Loucy (cell line): ENCODE measurements at regions not wholly inside any gene's neighbourhood (a gene's known extent, or its start where the extent isn't known, plus 50 kb on each side); places are given as distances from the start of the nearest gene placed in this dataset.

Source experiments
- H2AFZ ChIP-seq: fragments of 200-600 bp; sonication (generic); 2 replicates; pipeline ENCODE4 v1.6.0; 2016; ENCODE audit warnings: antibody characterized with exemption, mild to moderate bottlenecking, low read length, moderate library complexity
- H3F3A ChIP-seq: fragments of 200-600 bp; 2 replicates; pipeline ENCODE4 v1.6.0; 2016; ENCODE audit warnings: antibody characterized with exemption, low read depth, mild to moderate bottlenecking
- H3K27me3 ChIP-seq: fragments of 200-600 bp; sonication (generic); 2 replicates; pipeline ENCODE4 v1.6.1; 2014; ENCODE audit warnings: low read length, mild to moderate bottlenecking; ENCODE audit not compliant: insufficient read depth, poor library complexity, severe bottlenecking
- H3K36me3 ChIP-seq: fragments of 200-600 bp; sonication (generic); 2 replicates; pipeline ENCODE4 v1.6.1; 2016; ENCODE audit warnings: low read length; ENCODE audit not compliant: insufficient read depth
- H3K4me1 ChIP-seq: fragments of 200-600 bp; sonication (generic); 2 replicates; pipeline ENCODE4 v1.5.1; 2014; ENCODE audit warnings: low read length, mild to moderate bottlenecking; ENCODE audit not compliant: insufficient read depth, poor library complexity, severe bottlenecking
- H3K4me2 ChIP-seq: fragments of 200-600 bp; sonication (generic); 2 replicates; pipeline ENCODE4 v1.6.0; 2014; ENCODE audit warnings: antibody characterized with exemption, low read length, low read depth, mild to moderate bottlenecking; ENCODE audit not compliant: poor library complexity, severe bottlenecking
- H3K4me3 ChIP-seq: fragments of 200-600 bp; sonication (generic); 2 replicates; pipeline ENCODE4 v1.5.1; 2014; ENCODE audit warnings: low read length, mild to moderate bottlenecking, mixed read lengths; ENCODE audit not compliant: poor library complexity, severe bottlenecking
- H3K79me2 ChIP-seq: fragments of 200-600 bp; sonication (generic); 2 replicates; pipeline ENCODE4 v1.6.1; 2014; ENCODE audit warnings: low read length; ENCODE audit not compliant: insufficient read depth
- H3K9ac ChIP-seq: fragments of 200-600 bp; sonication (generic); 2 replicates; pipeline ENCODE4 v1.6.0; 2014; ENCODE audit warnings: mild to moderate bottlenecking, low read depth, low read length, moderate library complexity; ENCODE audit not compliant: poor library complexity, severe bottlenecking
- H3K9me2 ChIP-seq: fragments of 200-600 bp; sonication (generic); replicated peaks from 2 replicates; pipeline ENCODE4 v1.6.1; 2016; ENCODE audit warnings: low read depth, low read length, mixed read lengths
- H3K9me3 ChIP-seq: fragments of 200-600 bp; sonication (generic); 2 replicates; pipeline ENCODE4 v1.6.1; 2014; ENCODE audit warnings: mild to moderate bottlenecking, antibody characterized with exemption, low read length, low read depth; ENCODE audit not compliant: insufficient read depth
- H4K20me1 ChIP-seq: fragments of 200-600 bp; sonication (generic); 2 replicates; pipeline ENCODE4 v1.6.0; 2014; ENCODE audit warnings: antibody characterized with exemption, low read length, mild to moderate bottlenecking; ENCODE audit not compliant: insufficient read depth, poor library complexity, severe bottlenecking
- EZH2phosphoT487 ChIP-seq: fragments of 200-600 bp; IDR thresholded peaks from 2 replicates; pipeline ENCODE4 v1.6.1; 2018; ENCODE audit warnings: antibody characterized with exemption, mild to moderate bottlenecking, moderate library complexity, borderline replicate concordance
- TF ChIP-seq, protein P1 (sequence below): fragments of 200-600 bp; sonication (generic); conservative IDR thresholded peaks from 2 replicates; pipeline ENCODE4 v1.5.1; 2014; ENCODE audit warnings: mild to moderate bottlenecking, antibody characterized with exemption, low read length

DNA sequence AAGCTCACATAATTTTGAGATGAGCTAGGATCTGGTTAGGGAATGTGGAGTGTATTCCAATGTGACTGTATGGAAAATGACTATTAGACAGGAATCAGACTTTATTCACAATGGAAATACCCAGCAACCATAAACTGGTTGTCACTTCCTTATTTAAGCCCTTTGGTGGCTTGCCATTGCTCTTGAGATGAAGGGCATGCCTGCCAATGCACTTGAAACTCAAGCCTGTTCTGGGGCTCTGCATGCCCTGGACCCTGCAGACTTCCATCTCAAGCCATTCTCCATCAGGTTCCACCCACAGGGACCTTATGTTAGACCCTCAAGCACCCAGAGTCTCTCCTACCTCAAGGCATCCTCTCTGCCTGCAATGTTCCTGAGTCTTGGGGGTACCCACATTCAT is 145.5 kb downstream of the MPP7 start:
- Histone ChIP-seq H3K4me2 (no peak overlapping the region), H4K20me1 (no peaks in the 10 kb centered on the region), H3K9ac (no peak overlapping the region), H3K36me3 (no peaks in the 10 kb centered on the region), H3K9me2 (no peaks in the 10 kb centered on the region), H2AFZ (no peak overlapping the region), H3F3A (no peaks in the 10 kb centered on the region), H3K4me1 (no peaks in the 10 kb centered on the region), H3K79me2 (no peaks in the 10 kb centered on the region), H3K9me3 (no peaks in the 10 kb centered on the region), H3K27me3 (no peaks in the 10 kb centered on the region), H3K4me3 (no peak overlapping the region)
- TF ChIP-seq EZH2phosphoT487, result no peak
- TF ChIP-seq, protein P1, sequence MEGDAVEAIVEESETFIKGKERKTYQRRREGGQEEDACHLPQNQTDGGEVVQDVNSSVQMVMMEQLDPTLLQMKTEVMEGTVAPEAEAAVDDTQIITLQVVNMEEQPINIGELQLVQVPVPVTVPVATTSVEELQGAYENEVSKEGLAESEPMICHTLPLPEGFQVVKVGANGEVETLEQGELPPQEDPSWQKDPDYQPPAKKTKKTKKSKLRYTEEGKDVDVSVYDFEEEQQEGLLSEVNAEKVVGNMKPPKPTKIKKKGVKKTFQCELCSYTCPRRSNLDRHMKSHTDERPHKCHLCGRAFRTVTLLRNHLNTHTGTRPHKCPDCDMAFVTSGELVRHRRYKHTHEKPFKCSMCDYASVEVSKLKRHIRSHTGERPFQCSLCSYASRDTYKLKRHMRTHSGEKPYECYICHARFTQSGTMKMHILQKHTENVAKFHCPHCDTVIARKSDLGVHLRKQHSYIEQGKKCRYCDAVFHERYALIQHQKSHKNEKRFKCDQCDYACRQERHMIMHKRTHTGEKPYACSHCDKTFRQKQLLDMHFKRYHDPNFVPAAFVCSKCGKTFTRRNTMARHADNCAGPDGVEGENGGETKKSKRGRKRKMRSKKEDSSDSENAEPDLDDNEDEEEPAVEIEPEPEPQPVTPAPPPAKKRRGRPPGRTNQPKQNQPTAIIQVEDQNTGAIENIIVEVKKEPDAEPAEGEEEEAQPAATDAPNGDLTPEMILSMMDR, result no peak

DNA sequence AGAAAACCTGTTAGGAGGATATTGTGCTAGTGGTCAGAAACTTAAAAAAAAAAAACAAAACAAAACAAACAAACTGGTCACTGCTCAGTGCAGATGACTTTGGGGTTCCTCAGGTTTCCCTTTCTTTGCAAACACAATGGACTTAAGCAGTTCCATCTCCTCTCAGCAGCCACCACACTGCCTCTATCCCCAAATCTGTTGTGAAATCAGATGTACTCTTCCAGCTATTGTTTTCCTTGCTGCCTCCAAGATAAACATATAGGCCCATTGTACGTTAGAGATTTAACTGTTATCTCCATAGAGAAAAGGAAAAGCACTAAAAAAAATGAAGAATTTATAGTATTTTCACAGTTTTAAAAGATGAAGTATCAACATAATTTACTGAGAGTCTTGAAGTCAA is 147.1 kb downstream of the MPP7 start:
- no peak overlapping the region for H3K9ac ChIP-seq
- no peaks in the 10 kb centered on the region for H3K79me2 ChIP-seq
- no peaks in the 10 kb centered on the region for H4K20me1 ChIP-seq
- no peaks in the 10 kb centered on the region for H3K36me3 ChIP-seq
- no peak for TF ChIP-seq EZH2phosphoT487
- TF ChIP-seq, protein P1, result no peak
- no peaks in the 10 kb centered on the region for H3K9me2 ChIP-seq
- no peaks in the 10 kb centered on the region for H3K9me3 ChIP-seq
- no peak overlapping the region for H2AFZ ChIP-seq
- no peaks in the 10 kb centered on the region for H3K4me1 ChIP-seq
- H3K4me2 ChIP-seq, result no peak overlapping the region
- no peaks in the 10 kb centered on the region for H3K27me3 ChIP-seq
- no peaks in the 10 kb centered on the region for H3F3A ChIP-seq
- H3K4me3 ChIP-seq, result no peak overlapping the region

DNA sequence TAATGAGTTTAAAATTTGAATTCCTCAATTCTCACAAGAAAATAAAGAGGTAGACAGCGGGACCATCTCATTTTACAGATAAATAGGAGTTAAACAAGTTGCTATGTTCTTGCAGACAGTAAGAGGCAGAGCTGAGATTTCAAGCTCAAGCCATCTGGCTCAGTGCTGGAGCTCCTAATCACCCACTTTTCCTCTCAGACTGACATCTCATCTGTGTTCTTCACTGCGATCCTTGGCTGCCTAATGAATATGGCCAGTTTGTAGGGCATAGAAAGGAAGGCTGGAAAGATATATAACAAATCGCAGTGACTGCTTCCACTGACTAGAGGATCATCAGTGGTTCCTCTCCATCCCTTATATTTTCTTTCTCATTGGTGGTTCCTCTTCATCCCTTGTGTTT is 151.2 kb downstream of the MPP7 start:
- Histone ChIP-seq H3F3A (no peaks in the 10 kb centered on the region), H3K9me2 (no peaks in the 10 kb centered on the region), H2AFZ (no peak overlapping the region), H3K36me3 (no peaks in the 10 kb centered on the region), H3K4me2 (no peak overlapping the region), H3K9me3 (no peaks in the 10 kb centered on the region), H3K9ac (no peak overlapping the region), H3K79me2 (no peaks in the 10 kb centered on the region), H3K4me3 (no peak overlapping the region), H3K27me3 (no peaks in the 10 kb centered on the region), H4K20me1 (no peaks in the 10 kb centered on the region), H3K4me1 (no peaks in the 10 kb centered on the region)
- TF ChIP-seq EZH2phosphoT487, result no peak
- TF ChIP-seq, protein P1, result no peak
